Natural killer cell treated with Interleukin-12 subunit alpha and Interleukin-12 subunit beta and Interleukin-15 and Interleukin-18, amount 100 ng/mL, for 72 hours (primary cell): ENCODE measurements at regions not wholly inside any gene's neighbourhood (a gene's known extent, or its start where the extent isn't known, plus 50 kb on each side); places are given as distances from the start of the nearest gene placed in this dataset.

Source experiments
- ATAC-seq, 2 donors: fragments of 150-1000 bp; cut with Tn5 transposase in 1 of 2; sonication (Bioruptor Pico), chemical (Tn5 transposase) in 1 of 2; 2 replicates each; pipeline ENCODE4 v1.10.0; 2021
- DNase-seq: peaks from one replicate; pipeline ENCODE4 v3.0.0; 2022; ENCODE audit warnings: low spot score
- H3K27ac Mint-ChIP-seq, 2 donors: 1 replicate in 1 of 2; 2 replicates in 1 of 2; pipeline ENCODE4 v1.8.0; 2022; ENCODE audit warnings: mixed read lengths in 2 of 2, mild to moderate bottlenecking in 1 of 2, moderate library complexity in 1 of 2
- H3K27me3 Mint-ChIP-seq, 2 donors: 1 replicate in 1 of 2; 2 replicates in 1 of 2; pipeline ENCODE4 v1.8.0; 2022; ENCODE audit warnings: mixed read lengths in 2 of 2
- H3K36me3 Mint-ChIP-seq: one replicate; pipeline ENCODE4 v1.8.0; 2022; ENCODE audit warnings: mixed read lengths
- H3K4me1 Mint-ChIP-seq, 2 donors: 1 replicate in 1 of 2; 2 replicates in 1 of 2; pipeline ENCODE4 v1.8.0; 2022; ENCODE audit warnings: low read depth in 2 of 2, mixed read lengths in 2 of 2, mild to moderate bottlenecking in 1 of 2
- H3K4me3 Mint-ChIP-seq: one replicate; pipeline ENCODE4 v1.8.0; 2022; ENCODE audit warnings: mixed read lengths
- H3K9me3 Mint-ChIP-seq: 2 replicates; pipeline ENCODE4 v1.8.0; 2022; ENCODE audit warnings: mixed read lengths

- Mint-ChIP-seq H3K36me3 (no peaks in the 10 kb centered on the region), H3K4me3 (no peak overlapping the region), H3K9me3 (peaks cover 4% of the 10 kb centered on the region), H3K4me1 (no peaks in the 10 kb centered on the region), H3K27me3 (peaks cover 42 to 70% of the 10 kb centered on the region in 2 donors), H3K27ac (no peak overlapping the region)
- DNase-seq (no peak), ATAC-seq (no peak)
Observed at GRCh38 chr20:10724449-10725173, 50.8 kb upstream of the JAG1 start.

- H3K27me3 Mint-ChIP-seq: peaks cover 18 to 48% of the 10 kb centered on the region in 2 donors
- no peak overlapping the region for H3K4me3 Mint-ChIP-seq
- DNase-seq (no peak), ATAC-seq (no peak)
- no peaks in the 10 kb centered on the region for H3K4me1 Mint-ChIP-seq
- no peaks in the 10 kb centered on the region for H3K36me3 Mint-ChIP-seq
- H3K27ac Mint-ChIP-seq: no peak overlapping the region
- H3K9me3 Mint-ChIP-seq: peaks cover 4% of the 10 kb centered on the region
Observed at GRCh38 chr20:10728873-10729670, 55.3 kb upstream of the JAG1 start.

- DNase-seq (no peak), ATAC-seq (no peak)
- no peak overlapping the region for H3K4me3 Mint-ChIP-seq
- H3K27ac Mint-ChIP-seq: no peak overlapping the region
- no peaks in the 10 kb centered on the region for H3K4me1 Mint-ChIP-seq
- H3K27me3 Mint-ChIP-seq: peaks cover 18 to 42% of the 10 kb centered on the region in 2 donors
- peaks cover 4% of the 10 kb centered on the region for H3K9me3 Mint-ChIP-seq
- no peaks in the 10 kb centered on the region for H3K36me3 Mint-ChIP-seq
Observed at GRCh38 chr20:10729785-10730184, 56.0 kb upstream of the JAG1 start.

GRCh38 chr20:10730629-10731183, 56.9 kb upstream of the JAG1 start:
- H3K27ac Mint-ChIP-seq: no peak overlapping the region
- no peaks in the 10 kb centered on the region for H3K36me3 Mint-ChIP-seq
- no peak for ATAC-seq
- no peak overlapping the region for H3K4me3 Mint-ChIP-seq
- no peaks in the 10 kb centered on the region for H3K4me1 Mint-ChIP-seq
- H3K9me3 Mint-ChIP-seq: peaks cover 4% of the 10 kb centered on the region
- H3K27me3 Mint-ChIP-seq: peaks cover 15 to 33% of the 10 kb centered on the region in 2 donors
- DNase-seq: no peak

GRCh38 chr20:10731190-10731965, 57.6 kb upstream of the JAG1 start:
- Mint-ChIP-seq H3K27ac (no peak overlapping the region), H3K27me3 (peaks cover 12 to 26% of the 10 kb centered on the region in 2 donors), H3K9me3 (peaks cover 4% of the 10 kb centered on the region), H3K4me1 (no peaks in the 10 kb centered on the region), H3K4me3 (no peak overlapping the region), H3K36me3 (no peaks in the 10 kb centered on the region)
- DNase-seq (no peak), ATAC-seq (no peak)

GRCh38 chr20:10733122-10733521, 59.3 kb upstream of the JAG1 start:
- Mint-ChIP-seq H3K27ac (no peak overlapping the region), H3K36me3 (no peaks in the 10 kb centered on the region), H3K9me3 (peaks cover under 1% of the 10 kb centered on the region), H3K27me3 (peaks cover 9 to 14% of the 10 kb centered on the region in 2 donors), H3K4me1 (no peaks in the 10 kb centered on the region), H3K4me3 (no peak overlapping the region)
- ATAC-seq (no peak), DNase-seq (no peak)

- Mint-ChIP-seq H3K27ac (no peak overlapping the region), H3K27me3 (peaks cover 9 to 10% of the 10 kb centered on the region in 2 donors), H3K4me3 (no peak overlapping the region), H3K4me1 (no peaks in the 10 kb centered on the region), H3K36me3 (no peaks in the 10 kb centered on the region), H3K9me3 (no peaks in the 10 kb centered on the region)
- DNase-seq: no peak
- ATAC-seq: no peak
Observed at GRCh38 chr20:10735195-10735949, 61.6 kb upstream of the JAG1 start.

- H3K4me1 Mint-ChIP-seq: no peaks in the 10 kb centered on the region
- DNase-seq (no peak), ATAC-seq (no peak)
- no peaks in the 10 kb centered on the region for H3K36me3 Mint-ChIP-seq
- H3K9me3 Mint-ChIP-seq: no peaks in the 10 kb centered on the region
- peaks cover 19 to 31% of the 10 kb centered on the region in 2 donors for H3K27me3 Mint-ChIP-seq
- H3K27ac Mint-ChIP-seq: no peak overlapping the region
- H3K4me3 Mint-ChIP-seq: no peak overlapping the region
Observed at GRCh38 chr20:10739134-10739533, 65.3 kb upstream of the JAG1 start.

- Mint-ChIP-seq H3K4me3 (no peak overlapping the region), H3K27me3 (peaks cover 19 to 31% of the 10 kb centered on the region in 2 donors), H3K4me1 (no peaks in the 10 kb centered on the region), H3K9me3 (no peaks in the 10 kb centered on the region), H3K36me3 (no peaks in the 10 kb centered on the region), H3K27ac (no peak overlapping the region)
- ATAC-seq: no peak
- no peak for DNase-seq
Observed at GRCh38 chr20:10739566-10739965, 65.8 kb upstream of the JAG1 start.

GRCh38 chr20:10741060-10741459, 67.3 kb upstream of the JAG1 start:
- no peaks in the 10 kb centered on the region for H3K4me1 Mint-ChIP-seq

GRCh38 chr20:10745790-10746189, 72.0 kb upstream of the JAG1 start:
- H3K27me3 Mint-ChIP-seq: peaks cover 16 to 49% of the 10 kb centered on the region in 2 donors
- H3K4me1 Mint-ChIP-seq: no peaks in the 10 kb centered on the region
- H3K27ac Mint-ChIP-seq: no peak overlapping the region
- ATAC-seq (no peak), DNase-seq (no peak)
- H3K36me3 Mint-ChIP-seq: no peaks in the 10 kb centered on the region
- H3K4me3 Mint-ChIP-seq: no peak overlapping the region
- no peaks in the 10 kb centered on the region for H3K9me3 Mint-ChIP-seq

More at GRCh38 chr20:10741060-10741459, 67.3 kb upstream of the JAG1 start:
- ATAC-seq (no peak), DNase-seq (no peak)
- no peaks in the 10 kb centered on the region for H3K9me3 Mint-ChIP-seq
- H3K36me3 Mint-ChIP-seq: no peaks in the 10 kb centered on the region
- peaks cover 21 to 45% of the 10 kb centered on the region in 2 donors for H3K27me3 Mint-ChIP-seq
- H3K4me3 Mint-ChIP-seq: no peak overlapping the region
- no peak overlapping the region for H3K27ac Mint-ChIP-seq

GRCh38 chr20:10747019-10747418, 73.2 kb upstream of the JAG1 start:
- ATAC-seq (no peak), DNase-seq (no peak)
- H3K27ac Mint-ChIP-seq: no peak overlapping the region
- H3K27me3 Mint-ChIP-seq: peaks cover 16 to 42% of the 10 kb centered on the region in 2 donors
- no peaks in the 10 kb centered on the region for H3K9me3 Mint-ChIP-seq
- H3K36me3 Mint-ChIP-seq: no peaks in the 10 kb centered on the region
- no peak overlapping the region for H3K4me3 Mint-ChIP-seq
- no peaks in the 10 kb centered on the region for H3K4me1 Mint-ChIP-seq

GRCh38 chr20:10749084-10749483, 75.3 kb upstream of the JAG1 start:
- Mint-ChIP-seq H3K4me3 (no peak overlapping the region), H3K27me3 (peaks cover 10 to 32% of the 10 kb centered on the region in 2 donors), H3K36me3 (no peaks in the 10 kb centered on the region), H3K9me3 (no peaks in the 10 kb centered on the region), H3K4me1 (no peaks in the 10 kb centered on the region), H3K27ac (no peak overlapping the region)
- ATAC-seq (no peak), DNase-seq (no peak)
